ENCODE measurements at regions not wholly inside any gene's neighbourhood (a gene's known extent, or its start where the extent isn't known, plus 50 kb on each side); places are given as distances from the start of the nearest gene placed in this dataset.

DNA sequence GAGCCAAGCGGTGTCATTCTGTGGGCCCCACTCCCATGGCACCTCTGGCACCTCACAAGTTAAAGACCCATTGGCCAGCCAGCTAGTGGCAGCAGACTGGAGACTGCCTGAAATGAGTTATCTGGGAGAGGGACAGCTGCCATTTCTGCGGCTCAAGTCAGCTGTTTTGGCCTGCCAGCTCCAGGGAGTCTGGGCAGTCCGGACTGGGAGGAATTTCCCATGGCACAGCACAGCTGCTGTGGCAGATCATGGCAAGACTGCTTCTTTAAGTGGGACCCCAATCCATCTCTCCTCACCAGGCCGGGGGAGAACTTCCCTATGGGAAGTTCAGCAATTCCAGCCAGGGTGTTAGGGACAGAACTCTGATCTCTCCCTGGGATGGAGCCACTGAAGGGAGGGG, 2187.6 kb upstream of the CELF4 start:
- no peak for DNase-seq

DNA sequence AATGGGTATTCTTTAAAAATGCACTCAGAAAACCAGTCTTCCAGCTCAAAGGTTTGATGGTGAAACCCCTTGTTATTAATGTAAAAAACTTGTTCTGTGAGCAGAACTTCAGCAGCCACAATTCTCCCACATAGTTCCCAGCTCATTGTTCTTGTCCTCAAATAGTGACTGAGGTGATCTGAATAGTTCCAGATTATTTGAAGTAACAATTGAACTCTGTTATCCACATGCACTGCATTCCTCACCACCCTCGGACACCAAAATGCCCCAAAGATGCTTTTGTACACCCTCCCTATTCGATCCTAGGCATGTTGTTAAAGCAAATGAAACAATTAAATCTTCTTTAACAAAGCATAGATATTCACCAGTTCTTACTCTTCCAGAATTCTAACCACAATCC, 2186.8 kb upstream of the CELF4 start:
- no peak for DNase-seq

DNA sequence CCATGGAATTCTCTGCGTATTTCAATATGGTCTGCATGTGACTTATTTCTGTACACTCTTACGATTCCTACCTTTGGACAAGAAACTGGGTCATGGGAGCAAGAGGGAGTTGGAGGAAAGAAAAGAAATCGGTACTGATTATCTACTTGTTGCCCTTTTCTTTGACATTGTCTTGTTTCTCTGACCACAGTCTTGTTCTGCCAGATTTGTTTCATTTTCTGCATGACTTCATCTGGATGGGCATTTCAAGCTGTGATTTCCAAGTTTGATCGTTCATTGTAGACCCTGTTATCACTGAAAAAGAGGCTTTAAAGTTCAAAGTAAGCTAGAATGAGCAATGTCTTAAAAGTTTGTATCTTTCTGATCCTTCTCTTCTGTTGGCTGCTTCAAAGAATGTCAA, 2186.3 kb upstream of the CELF4 start:
- no peak for DNase-seq

DNA sequence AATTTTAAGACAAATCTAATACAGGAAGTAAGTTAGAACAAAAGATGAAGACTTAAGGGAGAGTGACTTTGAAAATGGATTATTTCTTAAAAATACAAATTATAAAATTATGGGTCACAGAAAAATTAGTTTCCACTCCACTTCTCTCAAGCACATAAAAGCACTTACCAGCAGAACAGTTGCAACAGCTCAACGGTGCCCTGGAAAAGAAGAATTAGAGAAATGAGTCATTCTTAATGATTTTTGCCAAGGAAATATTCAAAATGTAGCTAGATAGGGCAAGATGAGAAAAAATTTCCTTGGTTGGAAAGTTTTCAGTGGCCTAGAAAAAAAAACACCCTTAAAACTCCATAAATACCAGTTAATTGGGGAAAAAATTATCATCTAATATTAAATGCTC, 2185.6 kb upstream of the CELF4 start:
- DNase-seq: no peak

DNA sequence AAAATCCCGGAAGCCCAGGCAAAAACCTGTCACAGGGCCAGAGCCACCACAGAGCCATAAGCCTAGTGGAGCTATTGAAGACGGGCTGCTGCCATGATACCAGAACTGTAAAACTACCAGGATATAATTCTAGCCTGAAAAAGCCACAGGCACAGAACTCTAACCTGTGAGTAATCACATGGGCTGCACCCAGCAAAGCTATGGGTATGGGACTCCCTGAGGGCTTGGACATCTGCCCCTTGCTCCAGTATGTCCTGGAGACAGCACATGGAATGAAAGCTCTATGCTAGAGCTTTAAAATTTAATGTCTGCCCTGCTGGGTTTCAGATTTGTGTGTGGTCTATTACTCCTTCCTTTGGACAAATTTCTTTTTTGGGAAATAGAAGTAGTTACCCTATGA, 2183.6 kb upstream of the CELF4 start:
- no peak for DNase-seq

DNA sequence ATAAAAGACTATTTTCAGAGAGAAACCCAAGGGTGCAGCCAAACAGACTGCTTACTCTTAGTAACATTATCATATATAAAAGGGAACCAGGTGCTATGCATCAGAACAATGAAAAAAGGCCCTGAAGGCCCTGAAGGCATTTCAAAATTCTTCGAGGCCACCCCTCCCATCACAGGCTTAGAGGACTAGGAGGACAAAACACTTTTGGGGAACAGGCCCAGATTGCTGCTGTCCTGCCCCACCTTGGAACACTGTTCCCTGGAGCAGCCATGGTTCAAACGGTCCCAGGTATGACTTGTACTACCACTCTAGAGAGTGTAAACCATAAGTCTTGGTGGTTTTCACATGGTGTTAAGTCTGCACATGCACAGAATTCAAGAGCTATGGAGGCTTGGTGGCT, 2183.1 kb upstream of the CELF4 start:
- DNase-seq: no peak

DNA sequence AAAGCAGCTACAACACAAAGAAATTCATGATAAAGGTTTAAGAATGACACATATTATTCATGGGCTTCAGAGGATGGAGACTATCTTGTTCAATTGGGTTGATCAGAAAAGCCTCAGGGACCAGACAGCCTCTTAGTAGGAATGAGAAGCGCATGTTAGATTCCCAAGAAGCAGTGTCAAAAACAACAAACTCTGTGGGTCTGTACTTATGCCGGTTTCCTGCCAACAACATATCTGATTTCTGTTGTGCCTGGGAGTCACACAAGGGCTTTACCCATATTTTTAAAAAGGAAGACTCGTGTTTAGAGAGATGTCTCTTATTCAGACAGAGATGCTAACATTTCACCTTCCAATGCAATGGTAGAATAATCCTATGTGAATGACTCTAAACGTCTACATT, 2180.6 kb upstream of the CELF4 start:
- no peak for DNase-seq

DNA sequence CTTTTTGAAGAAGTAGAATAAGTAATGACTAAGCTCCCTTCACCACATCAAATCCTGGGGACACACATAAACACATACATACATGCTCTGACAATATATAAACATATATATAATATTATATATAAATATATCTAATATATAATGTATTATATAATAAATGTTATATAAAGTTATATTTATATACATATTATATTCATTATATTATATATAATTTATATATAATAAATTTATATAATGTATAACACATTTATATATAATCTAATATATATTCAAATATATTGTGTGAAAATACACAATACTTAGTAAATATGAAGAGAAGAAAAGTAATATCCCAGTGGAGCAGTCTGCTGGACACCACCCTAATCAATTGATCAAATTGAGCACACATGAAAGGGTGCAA, 2177.9 kb upstream of the CELF4 start:
- no peak for DNase-seq

DNA sequence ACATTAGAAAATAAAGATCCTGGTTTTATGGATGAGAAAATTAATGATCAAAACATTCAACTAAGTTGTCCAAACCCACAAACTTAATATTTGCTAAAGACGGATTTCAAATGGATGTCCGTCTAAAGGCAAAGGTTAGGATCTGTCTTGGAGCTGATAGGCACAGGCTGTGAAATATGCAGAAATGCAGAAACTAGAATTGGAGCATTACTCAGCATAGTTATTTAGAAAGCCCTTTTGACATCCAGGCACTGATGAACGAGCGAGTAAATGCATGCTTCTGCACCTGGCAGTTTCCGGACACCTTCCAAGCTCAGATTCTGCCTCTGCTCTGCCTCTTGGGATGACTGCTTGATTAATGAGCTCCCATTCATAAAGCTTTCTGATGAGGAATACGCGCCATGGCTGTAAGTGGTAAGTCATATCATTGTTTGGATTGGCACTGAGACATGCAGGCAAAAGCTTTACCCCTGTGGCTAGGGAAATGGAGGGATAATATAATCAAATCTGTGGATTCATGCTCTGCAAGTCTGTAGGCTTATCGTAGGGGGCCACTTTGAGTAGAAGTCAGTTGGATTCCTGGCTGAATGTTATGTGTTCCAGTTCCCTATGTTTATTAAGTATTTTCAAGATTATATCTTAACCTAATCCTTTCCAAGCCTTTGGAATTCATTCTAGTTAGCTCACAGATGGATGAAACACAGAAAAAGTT, 2176.3 kb upstream of the CELF4 start:
- no peak for DNase-seq

DNA sequence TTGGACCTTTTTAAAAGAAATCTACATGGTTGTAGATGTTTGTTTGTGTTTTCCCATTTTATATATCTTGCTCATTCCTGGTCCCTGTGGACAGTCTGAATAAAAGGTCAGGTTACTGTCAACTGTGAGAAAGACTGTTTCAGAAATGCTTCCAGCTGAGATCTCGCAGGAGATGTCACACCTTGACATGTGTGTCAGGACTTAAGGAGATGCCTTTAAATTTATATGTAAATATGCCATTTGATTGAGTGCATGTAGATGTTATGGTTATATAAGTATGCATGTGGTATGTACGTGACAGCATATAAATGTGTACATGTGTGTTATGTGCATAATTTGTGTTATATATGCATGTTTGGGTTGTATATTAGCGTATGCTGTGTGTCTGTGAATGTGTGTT, 2172.3 kb upstream of the CELF4 start:
- no peak for DNase-seq

DNA sequence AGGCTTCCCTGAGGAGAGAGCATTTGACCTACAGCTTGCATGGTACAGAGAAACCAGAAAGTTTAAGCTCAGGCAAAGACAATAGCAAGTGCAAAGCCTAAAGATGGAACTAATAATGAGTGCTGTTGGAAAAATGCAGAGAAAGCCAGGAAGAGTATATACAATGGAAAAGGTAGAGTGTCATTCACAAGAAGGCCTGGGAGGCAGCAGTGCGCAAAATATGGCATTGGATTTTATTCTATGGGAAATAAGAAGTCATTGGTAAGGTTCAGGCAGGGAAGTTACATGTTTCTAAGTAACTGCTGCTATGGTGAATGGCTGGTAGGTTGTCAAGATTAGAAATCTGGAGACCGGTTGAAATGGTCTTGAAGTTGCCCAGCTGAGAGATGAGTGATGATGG, 2167.3 kb upstream of the CELF4 start:
- no peak for DNase-seq

DNA sequence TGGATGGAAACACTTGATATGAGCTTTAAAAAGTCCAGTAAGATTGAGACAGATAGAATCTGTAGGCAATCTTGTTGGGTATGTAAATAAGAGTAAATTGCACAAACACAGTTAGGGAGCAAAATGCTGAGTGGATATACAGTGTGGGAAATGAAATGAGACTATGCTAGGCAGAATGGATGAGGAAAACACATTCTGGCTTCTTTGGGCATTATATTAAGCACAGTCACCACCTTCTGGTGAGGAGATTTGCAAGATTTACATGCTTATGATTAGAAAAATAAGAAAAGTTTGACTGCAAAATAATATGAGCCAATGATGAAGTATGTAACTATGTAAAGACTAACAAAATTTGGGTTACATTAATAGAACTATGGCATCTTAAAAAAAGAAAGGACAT, 2165.0 kb upstream of the CELF4 start:
- DNase-seq: no peak

DNA sequence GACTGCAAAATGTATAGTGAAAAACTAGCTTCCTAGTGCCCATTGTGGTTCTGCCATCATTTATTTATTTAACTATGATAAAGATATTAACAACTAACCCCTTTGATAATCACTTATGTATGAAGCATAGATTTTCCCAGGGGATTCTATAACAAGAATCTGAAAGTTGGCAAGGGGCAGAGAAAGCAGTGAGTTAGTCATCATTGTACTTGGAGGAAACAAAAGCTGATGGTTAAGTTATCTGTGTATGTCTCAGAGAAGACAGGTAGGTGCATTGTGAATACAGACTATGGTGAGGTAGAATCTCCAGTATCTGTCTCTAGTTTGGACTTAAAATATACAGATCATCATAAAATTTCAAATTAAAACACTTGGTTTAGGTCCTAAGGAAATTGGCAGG, 2159.1 kb upstream of the CELF4 start:
- DNase-seq: no peak

DNA sequence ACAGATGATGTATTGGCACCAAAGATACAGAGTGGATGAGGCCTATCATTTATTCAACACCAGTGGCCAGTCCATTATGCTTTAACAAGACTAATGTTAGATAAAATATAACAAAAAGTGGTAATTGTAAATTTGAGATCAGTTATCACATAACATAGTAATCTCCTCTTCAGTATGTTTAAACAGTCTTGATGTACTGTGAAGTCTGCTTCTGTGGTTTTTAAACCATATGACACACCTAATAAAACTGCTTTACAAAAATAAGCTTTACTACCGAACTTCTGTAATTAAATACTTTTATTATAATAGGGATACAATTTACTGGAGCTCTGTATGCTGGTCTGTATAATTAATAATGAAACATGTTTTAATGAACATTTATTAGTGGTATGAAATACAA, 2156.1 kb upstream of the CELF4 start:
- no peak for DNase-seq

DNA sequence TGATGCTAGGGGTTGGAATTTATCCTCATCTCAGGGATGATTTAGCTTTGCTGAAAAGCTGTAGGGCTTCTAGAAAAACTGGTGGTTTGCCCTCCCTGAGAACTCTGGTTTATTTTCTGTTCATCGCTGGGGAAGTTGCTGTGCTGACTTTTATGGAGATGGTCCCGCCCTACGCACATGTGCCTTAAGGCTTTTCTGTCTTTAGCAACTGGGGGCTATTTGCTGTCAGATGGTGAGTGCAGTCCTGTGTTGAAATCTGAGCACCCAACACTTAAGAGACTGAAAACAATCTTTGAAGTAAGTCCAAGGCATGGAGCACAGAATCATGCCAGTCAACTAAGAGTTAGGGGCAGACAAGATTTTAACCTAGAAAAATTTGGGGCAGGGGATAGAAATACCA, 2148.4 kb upstream of the CELF4 start:
- no peak for DNase-seq

DNA sequence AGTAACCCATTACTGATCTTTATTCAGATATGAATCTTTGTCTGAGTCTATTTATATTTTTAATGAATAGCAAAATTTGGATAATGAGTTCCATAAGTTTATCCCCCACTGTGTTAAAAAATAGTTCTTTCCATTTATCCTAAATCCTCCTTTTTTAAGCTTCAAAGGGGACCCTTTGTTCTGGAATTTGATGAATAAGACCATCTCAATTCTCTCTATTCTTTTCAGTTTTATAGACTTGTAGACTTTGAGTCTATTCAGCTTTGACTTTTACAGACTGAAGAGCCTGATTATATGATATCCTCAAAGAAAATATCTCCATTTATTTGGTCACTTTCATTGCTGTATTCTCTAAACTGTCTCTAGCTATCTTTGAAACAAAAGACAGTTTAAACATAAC, 2146.1 kb upstream of the CELF4 start:
- no peak for DNase-seq

DNA sequence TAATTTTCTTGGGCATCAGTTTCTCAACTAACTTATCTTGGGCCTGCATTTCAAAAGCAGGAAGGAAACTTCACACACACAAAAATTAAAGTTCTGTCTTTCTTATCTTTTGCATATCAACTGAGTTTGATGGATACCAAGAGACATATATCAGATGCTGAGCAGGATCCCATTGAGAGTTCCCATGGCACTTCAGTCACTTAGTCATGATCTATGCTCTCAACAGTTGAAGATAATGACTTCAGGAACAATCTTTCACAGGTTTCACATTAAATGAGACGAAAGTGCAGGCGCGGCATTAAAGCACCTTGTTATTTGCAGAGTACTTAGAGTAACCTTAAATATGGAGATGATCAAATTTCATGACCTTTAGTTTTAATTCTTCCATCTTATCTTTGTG, 2139.8 kb upstream of the CELF4 start:
- DNase-seq: no peak

DNA sequence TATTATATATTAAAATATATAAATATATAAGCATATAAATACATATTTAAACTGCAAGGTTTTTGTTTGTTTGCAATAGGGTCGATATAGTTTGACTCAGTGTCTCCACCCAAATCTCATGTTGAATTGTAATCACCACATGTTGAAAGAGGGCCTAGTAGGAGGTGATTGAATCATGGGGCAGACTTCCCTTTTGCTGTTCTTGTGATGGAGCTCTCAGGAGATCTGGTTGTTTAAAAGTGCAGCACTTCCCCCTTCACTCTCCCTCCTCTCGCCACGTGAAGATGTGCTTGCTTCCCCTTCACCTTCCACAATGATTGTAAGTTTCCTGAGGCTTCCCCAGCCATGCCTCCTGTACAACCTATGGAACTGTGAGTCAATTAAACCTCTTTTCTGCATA, 2137.3 kb upstream of the CELF4 start:
- DNase-seq: no peak

DNA sequence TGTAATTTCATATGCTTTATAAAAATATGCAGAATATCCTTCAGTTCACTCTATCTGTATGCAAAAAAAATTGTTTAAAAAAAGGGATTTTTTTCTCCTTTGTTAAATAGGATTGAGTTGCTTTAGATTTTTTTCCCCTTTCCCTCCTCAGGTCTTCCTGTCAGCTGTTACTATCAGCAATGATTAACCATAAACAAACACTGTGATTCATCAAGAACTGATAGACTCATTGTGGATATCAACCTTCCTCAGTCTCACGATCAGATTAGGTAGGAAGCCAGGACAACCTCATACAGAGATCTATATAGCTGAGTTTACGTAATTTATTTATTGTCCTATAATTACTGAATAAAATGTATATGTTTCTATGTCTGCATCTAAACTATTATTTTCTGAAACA, 2136.2 kb upstream of the CELF4 start:
- no peak for DNase-seq

DNA sequence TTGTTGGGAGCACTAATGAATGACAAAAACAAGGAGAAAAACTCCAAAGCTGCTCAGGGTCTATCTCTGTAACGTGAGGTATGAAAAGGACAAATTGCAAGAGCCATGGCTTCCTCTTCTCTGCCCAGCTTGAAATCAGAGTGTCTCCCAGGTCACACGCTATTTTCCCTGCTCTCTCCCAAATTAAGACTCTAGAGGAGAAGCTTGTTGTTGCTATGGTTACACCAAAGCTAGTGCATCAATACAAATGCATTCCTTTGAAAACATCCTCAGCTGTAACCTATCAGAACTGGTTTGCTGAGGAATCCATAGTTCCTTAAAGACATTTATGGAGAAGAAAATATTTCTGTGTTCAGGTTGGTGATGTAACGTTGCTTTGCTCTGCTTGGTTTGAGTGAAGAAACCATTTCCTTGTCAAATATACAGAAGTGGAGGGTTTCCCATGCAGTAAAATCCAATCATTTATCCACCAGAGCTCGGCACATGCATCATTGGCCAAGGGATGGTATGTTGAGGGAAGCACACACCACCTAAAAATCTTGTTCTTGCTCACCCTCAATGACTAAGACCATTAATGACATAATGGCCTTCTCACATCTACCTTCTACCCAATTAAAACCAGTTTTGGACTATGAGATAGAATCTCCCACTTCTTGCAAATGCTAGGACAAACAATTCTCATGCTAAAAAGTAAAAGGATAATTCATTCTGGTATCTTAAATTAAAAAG, 2135.6 kb upstream of the CELF4 start:
- DNase-seq: no peak

DNA sequence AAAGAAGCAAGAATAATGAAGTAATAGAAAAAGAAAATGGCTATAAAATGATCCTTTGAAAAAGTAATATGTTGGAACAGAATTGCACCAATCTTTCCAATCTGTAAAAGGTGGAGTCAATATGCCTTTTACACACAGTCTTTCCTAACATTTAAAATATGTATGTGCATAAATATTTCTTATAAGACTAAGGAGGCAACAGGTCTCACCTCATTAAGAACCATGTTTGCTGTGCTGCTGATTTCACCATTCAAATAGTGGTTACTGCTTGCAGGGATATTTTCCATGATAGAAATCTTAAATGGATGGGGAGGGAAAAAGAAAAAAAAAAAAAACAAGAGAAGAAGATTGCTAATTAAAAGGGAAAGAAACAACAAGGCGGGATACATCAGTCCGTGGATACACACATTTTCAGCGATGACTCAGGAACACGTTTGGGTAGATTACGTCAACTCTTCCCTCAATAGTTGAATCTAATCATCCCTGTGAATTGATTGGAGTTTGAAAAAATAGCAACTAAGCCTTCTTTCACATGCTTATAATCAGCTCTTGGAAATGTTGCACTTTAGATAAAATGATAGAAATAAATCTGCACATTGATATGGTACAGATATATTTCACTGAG, 2133.9 kb upstream of the CELF4 start:
- DNase-seq: no peak

DNA sequence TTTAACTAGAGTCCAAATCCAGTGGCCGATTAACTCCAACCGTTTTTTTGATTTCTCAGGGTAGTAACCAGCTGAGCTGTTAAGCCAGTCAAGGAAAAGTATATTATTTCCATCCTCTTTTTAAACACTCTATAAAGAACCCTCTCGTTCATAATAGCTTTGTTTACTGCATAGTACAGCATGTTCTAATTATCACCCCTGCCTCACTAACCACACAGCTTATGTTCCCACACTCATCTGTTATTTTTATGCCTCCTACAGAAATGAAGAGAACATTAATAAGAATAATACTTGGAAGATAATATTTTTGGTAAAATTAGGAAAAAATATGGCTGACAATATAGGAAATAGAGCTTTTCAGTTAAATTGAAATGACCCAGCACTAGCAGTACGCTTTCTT, 2132.8 kb upstream of the CELF4 start:
- DNase-seq: no peak

DNA sequence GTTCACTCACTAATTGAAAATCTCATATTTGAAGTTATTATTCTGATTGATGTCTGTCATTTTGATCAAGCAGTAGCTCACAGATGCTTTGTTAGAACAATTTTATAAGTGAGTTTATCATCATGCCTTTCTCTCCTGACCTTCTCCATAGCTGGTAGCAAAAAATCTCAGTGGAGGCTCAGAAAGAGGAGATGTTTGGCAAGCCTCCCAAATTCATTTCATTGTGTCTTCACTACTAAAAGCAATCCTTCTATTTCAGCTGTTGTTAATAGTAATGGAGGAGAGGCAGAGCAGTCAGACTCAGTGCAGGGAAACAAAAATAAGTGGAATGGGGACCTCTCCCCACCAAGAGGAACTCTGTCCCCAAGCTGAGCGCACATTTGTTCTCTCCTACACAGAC, 2127.8 kb upstream of the CELF4 start:
- no peak for DNase-seq

DNA sequence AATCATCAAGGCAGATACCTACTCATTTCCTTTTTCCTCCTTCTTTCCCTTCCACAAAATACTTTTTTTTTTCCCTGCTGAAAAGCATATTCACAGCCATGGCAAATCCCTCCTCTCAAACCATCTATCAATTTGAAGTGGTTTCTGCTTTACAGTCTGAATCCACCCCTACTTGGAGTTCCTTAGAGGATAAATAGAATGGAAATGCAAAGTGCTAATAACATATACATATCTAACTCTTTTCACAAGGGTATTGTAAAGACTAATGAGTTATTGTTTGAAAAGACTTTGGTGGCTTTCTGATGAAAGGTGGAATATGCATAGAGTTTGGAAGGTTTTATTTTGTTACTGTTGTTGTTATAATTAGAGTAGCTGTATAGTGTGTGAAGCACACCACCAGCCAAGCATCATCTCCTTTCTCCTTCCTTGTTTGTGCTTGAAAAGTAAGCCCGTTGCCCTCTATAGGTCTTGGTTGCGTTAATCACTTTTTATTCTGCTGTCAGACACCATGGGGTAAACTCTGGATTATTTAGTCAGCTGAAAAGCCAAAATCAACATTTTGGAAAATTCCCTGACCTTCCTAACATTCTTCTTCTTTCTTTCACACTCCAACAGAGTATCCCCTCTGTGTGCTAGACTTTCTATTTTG, 2126.9 kb upstream of the CELF4 start:
- DNase-seq: no peak

Data from NCI-H1048 (cell line).